ENCODE measurements at regions not wholly inside any gene's neighbourhood (a gene's known extent, or its start where the extent isn't known, plus 50 kb on each side); places are given as distances from the start of the nearest gene placed in this dataset.

GRCh38 chr11:112520354-112520753 lies 259.7 kb upstream of the PLET1 start:
- Histone ChIP-seq H3K36me3 (no peaks in the 10 kb centered on the region), H3K9me3 (replicated peaks) (no peaks in the 10 kb centered on the region), H3K4me3 (no peak overlapping the region), H3K27me3 (ENCODE audit: low read depth) (no peaks in the 10 kb centered on the region), H3K4me1 (peaks cover 23% of the 10 kb centered on the region), H3K27ac (replicated peaks) (no peak overlapping the region)
- no peak for TF ChIP-seq CTCF (IDR thresholded peaks at IDR 0.05; ENCODE audit: borderline replicate concordance)
- DNase-seq: no peak
- intact Hi-C loops (cut with micrococcal nuclease): no loop called here

- Histone ChIP-seq H3K27ac (replicated peaks) (no peak overlapping the region), H3K36me3 (no peaks in the 10 kb centered on the region), H3K4me3 (no peak overlapping the region), H3K9me3 (replicated peaks) (no peaks in the 10 kb centered on the region), H3K4me1 (peaks cover 42% of the 10 kb centered on the region), H3K27me3 (ENCODE audit: low read depth) (no peaks in the 10 kb centered on the region)
- DNase-seq: no peak
- intact Hi-C loops (cut with micrococcal nuclease): no loop called here
- TF ChIP-seq CTCF (IDR thresholded peaks at IDR 0.05; ENCODE audit: borderline replicate concordance): no peak
Measured at GRCh38 chr11:112522536-112522935, 261.9 kb upstream of the PLET1 start.

GRCh38 chr11:112523031-112523430 lies 262.4 kb upstream of the PLET1 start:
- intact Hi-C loops (cut with micrococcal nuclease): no loop called here
- H3K9me3 ChIP-seq (replicated peaks): no peaks in the 10 kb centered on the region
- H3K36me3 ChIP-seq: no peaks in the 10 kb centered on the region
- peaks cover 42% of the 10 kb centered on the region for H3K4me1 ChIP-seq
- H3K27me3 ChIP-seq (ENCODE audit: low read depth): no peaks in the 10 kb centered on the region
- H3K27ac ChIP-seq (replicated peaks): peak overlapping the region; percentile 39
- H3K4me3 ChIP-seq: no peak overlapping the region
- TF ChIP-seq CTCF (IDR thresholded peaks at IDR 0.05; ENCODE audit: borderline replicate concordance): no peak
- no peak for DNase-seq

- Histone ChIP-seq H3K27me3 (ENCODE audit: low read depth) (no peaks in the 10 kb centered on the region), H3K36me3 (no peaks in the 10 kb centered on the region), H3K9me3 (replicated peaks) (no peaks in the 10 kb centered on the region), H3K4me3 (no peak overlapping the region), H3K27ac (replicated peaks) (peak overlapping the region; percentile 39), H3K4me1 (peaks cover 42% of the 10 kb centered on the region)
- TF ChIP-seq CTCF (IDR thresholded peaks at IDR 0.05; ENCODE audit: borderline replicate concordance): no peak
- intact Hi-C loops (cut with micrococcal nuclease): no loop called here
- DNase-seq: peak; percentile 19
Measured at GRCh38 chr11:112523477-112523876, 262.8 kb upstream of the PLET1 start.

GRCh38 chr11:112523951-112524350 lies 263.3 kb upstream of the PLET1 start:
- Histone ChIP-seq H3K27me3 (ENCODE audit: low read depth) (no peaks in the 10 kb centered on the region), H3K36me3 (no peaks in the 10 kb centered on the region), H3K9me3 (replicated peaks) (no peaks in the 10 kb centered on the region), H3K4me3 (no peak overlapping the region), H3K27ac (replicated peaks) (peak overlapping the region; percentile 39), H3K4me1 (peaks cover 42% of the 10 kb centered on the region)
- no peak for TF ChIP-seq CTCF (IDR thresholded peaks at IDR 0.05; ENCODE audit: borderline replicate concordance)
- intact Hi-C loops (cut with micrococcal nuclease): no loop called here
- no peak for DNase-seq

GRCh38 chr11:112524798-112525197 lies 264.1 kb upstream of the PLET1 start:
- intact Hi-C loops (cut with micrococcal nuclease): no loop called here
- DNase-seq: peak; percentile 17
- Histone ChIP-seq H3K4me1 (peaks cover 42% of the 10 kb centered on the region), H3K27ac (replicated peaks) (peak overlapping the region; percentile 39), H3K4me3 (no peak overlapping the region), H3K36me3 (no peaks in the 10 kb centered on the region), H3K27me3 (ENCODE audit: low read depth) (no peaks in the 10 kb centered on the region), H3K9me3 (replicated peaks) (no peaks in the 10 kb centered on the region)
- TF ChIP-seq CTCF (IDR thresholded peaks at IDR 0.05; ENCODE audit: borderline replicate concordance): no peak
